HG03135 (cell line): ENCODE measurements at regions not wholly inside any gene's neighbourhood (a gene's known extent, or its start where the extent isn't known, plus 50 kb on each side); places are given as distances from the start of the nearest gene placed in this dataset.

Experiments used
- ATAC-seq: cut with Tn5 transposase; IDR thresholded peaks from one replicate; pipeline ENCODE4 v1.9.1; 2021; ENCODE audit warnings: mild to moderate bottlenecking, moderate library complexity; ENCODE audit not compliant: unreplicated experiment

- ATAC-seq, result peak; percentile 95
Measured at GRCh38 chrX:65034668-65035445, 58.6 kb upstream of the ZC4H2 start, which contains the start of gene ZC3H12B. ZC3H12B (plus strand) TSS chrX:65034826.

GRCh38 chrX:65034292-65034667 lies 58.0 kb upstream of the ZC4H2 start:
- ATAC-seq, result no peak
